OCI-LY7 (cell line): ENCODE measurements at regions not wholly inside any gene's neighbourhood (a gene's known extent, or its start where the extent isn't known, plus 50 kb on each side); places are given as distances from the start of the nearest gene placed in this dataset.

Experiments
- CTCF ChIP-seq: fragments of 200-600 bp; sonication (generic); conservative IDR thresholded peaks from 2 replicates; pipeline ENCODE4 v1.5.1; 2014; ENCODE audit warnings: mild to moderate bottlenecking, antibody characterized with exemption, low read length, moderate library complexity, mixed read lengths
- EZH2phosphoT487 ChIP-seq: fragments of 200-600 bp; sonication (generic); IDR thresholded peaks from 2 replicates; pipeline ENCODE4 v1.6.1; 2018; ENCODE audit warnings: low read depth, borderline replicate concordance, mild to moderate bottlenecking, mixed run types, antibody characterized with exemption, low read length, moderate library complexity, mixed read lengths

- TF ChIP-seq CTCF = no peak
- TF ChIP-seq EZH2phosphoT487 = no peak
Measured at GRCh38 chr7:7032221-7032620, 150.1 kb upstream of the C1GALT1 start.
